Endothelial cell of umbilical vein (primary cell): ENCODE measurements at regions not wholly inside any gene's neighbourhood (a gene's known extent, or its start where the extent isn't known, plus 50 kb on each side); places are given as distances from the start of the nearest gene placed in this dataset.

Experiments used
- BruUV-seq: library from RNA; stranded (reverse); fragments of 400-500 nt; replicated peaks from 2 replicates; lab custom pipeline; 2021; lab: Mats Ljungman, UMichigan
- CTCF ChIA-PET: fragments of 300-600, 350-600 bp; sonication (Branson Sonifier 250); formaldehyde crosslinking; loops from one replicate; lab custom pipeline; 2021; ENCODE audit warnings: antibody characterized with exemption, inconsistent platforms; lab: Charles Lee
- POLR2A ChIA-PET: fragments of 300-600, 350-600 bp; sonication (Branson Sonifier 250); formaldehyde crosslinking; loops from one replicate; lab custom pipeline; 2021; ENCODE audit warnings: antibody characterized with exemption, inconsistent platforms; lab: Charles Lee
- DNase-seq: peaks from one replicate; pipeline ENCODE4 v3.0.0-alpha.2; 2011; ENCODE audit warnings: low read depth, low spot score
- FAIRE-seq: peaks from 2 replicates; lab custom pipeline; 2011; peaks lifted over from hg19 to GRCh38; lab: Jason Lieb, UNC
- H2AFZ ChIP-seq: 2 replicates; pipeline ENCODE4 v1.6.0; 2012; ENCODE audit warnings: low read depth, low read length, control low read depth, inconsistent platforms
- H3K27ac ChIP-seq: 2 replicates; pipeline ENCODE4 v1.5.1; 2011; ENCODE audit warnings: low read depth, mild to moderate bottlenecking, control low read depth, low read length, moderate library complexity; ENCODE audit not compliant: insufficient read depth
- H3K27me3 ChIP-seq, 2 experiments: 2 replicates each; pipeline versions ENCODE4 v1.6.0 to v1.6.1; 2011; ENCODE audit warnings: low read length in 2 of 2, mixed read lengths in 1 of 2; ENCODE audit not compliant: control insufficient read depth in 2 of 2, insufficient read depth in 2 of 2
- H3K36me3 ChIP-seq, 2 experiments: 2 replicates in 1 of 2; 3 replicates in 1 of 2; pipeline ENCODE4 v1.5.1; 2011; ENCODE audit warnings: low read length in 2 of 2, mild to moderate bottlenecking in 1 of 2, moderate library complexity in 1 of 2; ENCODE audit not compliant: control insufficient read depth in 2 of 2, insufficient read depth in 2 of 2; ENCODE audit errors: extremely low read depth in 1 of 2
- H3K4me1 ChIP-seq: 3 replicates; pipeline ENCODE4 v1.5.1; 2011; ENCODE audit warnings: mild to moderate bottlenecking, low read length; ENCODE audit not compliant: control insufficient read depth, insufficient read depth; ENCODE audit errors: extremely low read depth
- H3K4me2 ChIP-seq: 2 replicates; pipeline ENCODE4 v1.6.1; 2011; ENCODE audit warnings: low read length, control low read depth, mixed read lengths; ENCODE audit not compliant: insufficient read depth
- H3K4me3 ChIP-seq, 3 experiments: fragments of 200-600 bp in 1 of 3; sonication (generic), shearing (Covaris generic) in 1 of 3; replicated peaks in 1 of 3; 2 replicates each; pipeline ENCODE4 v1.5.1; 2011 to 2016; ENCODE audit warnings: control low read depth in 3 of 3, low read length in 3 of 3, mild to moderate bottlenecking in 2 of 3, inconsistent platforms in 1 of 3, low read depth in 1 of 3, moderate library complexity in 1 of 3; ENCODE audit not compliant: insufficient read depth in 1 of 3
- H3K79me2 ChIP-seq: 2 replicates; pipeline ENCODE4 v1.6.0; 2012; ENCODE audit warnings: low read length, inconsistent platforms; ENCODE audit not compliant: control insufficient read depth, insufficient read depth
- H3K9ac ChIP-seq: replicated peaks from 2 replicates; pipeline ENCODE3; 2011; ENCODE audit warnings: low read length, control low read depth; ENCODE audit not compliant: insufficient read depth; ENCODE audit errors: extremely low read depth
- H3K9me1 ChIP-seq: replicated peaks from 3 replicates; pipeline ENCODE4 v1.6.0; 2011; ENCODE audit warnings: mild to moderate bottlenecking, low read length; ENCODE audit not compliant: control insufficient read depth, insufficient read depth; ENCODE audit errors: extremely low read depth
- H3K9me3 ChIP-seq: replicated peaks from 2 replicates; pipeline ENCODE4 v1.5.1; 2012; ENCODE audit warnings: low read length, inconsistent platforms; ENCODE audit not compliant: control insufficient read depth, insufficient read depth
- H4K20me1 ChIP-seq: replicated peaks from 2 replicates; pipeline ENCODE3; 2011; ENCODE audit warnings: mild to moderate bottlenecking, low read length; ENCODE audit not compliant: control insufficient read depth, insufficient read depth; ENCODE audit errors: extremely low read depth
- CTCF ChIP-seq, 2 donors: IDR thresholded peaks; 1 replicate in 1 of 2; 2 replicates in 1 of 2; pipeline ENCODE4 v1.5.1; 2011; ENCODE audit warnings: low read length in 2 of 2, mild to moderate bottlenecking in 2 of 2, moderate library complexity in 2 of 2, control low read depth in 1 of 2, inconsistent platforms in 1 of 2, low read depth in 1 of 2; ENCODE audit not compliant: insufficient read depth in 1 of 2; ENCODE audit errors: extremely low read depth in 1 of 2
- EZH2 ChIP-seq: IDR thresholded peaks from 2 replicates; pipeline ENCODE4 v1.6.1; 2012; ENCODE audit warnings: borderline replicate concordance, low read depth, mild to moderate bottlenecking, moderate library complexity, low read length, inconsistent platforms; ENCODE audit not compliant: severe bottlenecking
- FOS ChIP-seq: IDR thresholded peaks from 2 replicates; pipeline ENCODE4 v1.6.1; 2011; ENCODE audit warnings: mild to moderate bottlenecking, low read length, moderate library complexity, borderline replicate concordance; ENCODE audit not compliant: insufficient read depth
- GATA2 ChIP-seq: IDR thresholded peaks from 2 replicates; pipeline ENCODE4 v1.7.0; 2011; ENCODE audit warnings: low read depth, mild to moderate bottlenecking, moderate library complexity, mixed read lengths, low read length; ENCODE audit not compliant: insufficient read length, insufficient read depth
- JUN ChIP-seq: IDR thresholded peaks from 2 replicates; pipeline ENCODE4 v1.6.1; 2011; ENCODE audit warnings: borderline replicate concordance, low read depth; ENCODE audit not compliant: insufficient read length, insufficient read depth
- MAX ChIP-seq: IDR thresholded peaks from 2 replicates; pipeline ENCODE4 v1.6.1; 2011; ENCODE audit not compliant: insufficient read depth, insufficient read length
- MYC ChIP-seq: IDR thresholded peaks from one replicate; pipeline ENCODE4 v1.6.1; 2011; ENCODE audit warnings: mild to moderate bottlenecking, low read depth, low read length
- POLR2A ChIP-seq: IDR thresholded peaks from 2 replicates; pipeline ENCODE4 v1.6.1; 2012; ENCODE audit warnings: low read depth, mild to moderate bottlenecking, control low read depth, low read length
- POLR2AphosphoS5 ChIP-seq: IDR thresholded peaks from 2 replicates; pipeline ENCODE4 v1.6.1; 2012; ENCODE audit warnings: low read depth, mild to moderate bottlenecking, control low read depth, low read length, moderate library complexity; ENCODE audit not compliant: insufficient read depth
- dilution Hi-C: fragments of 300-500 bp; cut with MboI; formaldehyde crosslinking; loops from one replicate; pipeline ENCODE4 v1.15.0; 2019; ENCODE audit warnings: low sequenced_read_pairs; ENCODE audit not compliant: extremely low pct_ligation_motif_present
- intact Hi-C: fragments of 100-400 bp; cut with micrococcal nuclease; formaldehyde crosslinking; loops from one replicate; pipeline ENCODE4 v1.10.0; 2022

- intact Hi-C loops (no loop called here), dilution Hi-C loops (no loop called here)
- Histone ChIP-seq H3K27ac (no peak overlapping the region), H3K9me1 (no peaks in the 10 kb centered on the region), H3K27me3 (no peaks in the 10 kb centered on the region), H4K20me1 (no peaks in the 10 kb centered on the region), H2AFZ (no peak overlapping the region), H3K4me3 (no peak overlapping the region), H3K9ac (no peak overlapping the region), H3K36me3 (no peaks in the 10 kb centered on the region), H3K4me1 (no peaks in the 10 kb centered on the region), H3K79me2 (no peaks in the 10 kb centered on the region), H3K9me3 (no peaks in the 10 kb centered on the region), H3K4me2 (no peak overlapping the region)
- ChIA-PET CTCF (no interaction called here), POLR2A (no interaction called here)
- TF ChIP-seq POLR2AphosphoS5 = no peak
- TF ChIP-seq GATA2 = no peak
- no peak for TF ChIP-seq MYC
- TF ChIP-seq EZH2 = no peak
- no peak for TF ChIP-seq JUN
- TF ChIP-seq CTCF (IDR thresholded peaks at IDR 0.05; ENCODE audit: extremely low read depth in 1 of 2, insufficient read depth in 1 of 2, low read depth in 1 of 2, low read length in 2 of 2) = no peak
- TF ChIP-seq MAX = no peak
- no peak for TF ChIP-seq POLR2A
- no peak for TF ChIP-seq FOS
- DNase-seq (no peak), FAIRE-seq (no peak)
- no TSS peak for BruUV-seq
Measured at GRCh38 chr12:41998436-41998835, 146.2 kb downstream of the GXYLT1 start.
